HG03196 (cell line): ENCODE measurements at regions not wholly inside any gene's neighbourhood (a gene's known extent, or its start where the extent isn't known, plus 50 kb on each side); places are given as distances from the start of the nearest gene placed in this dataset.

Experiments
- ATAC-seq: cut with Tn5 transposase; IDR thresholded peaks from one replicate; pipeline ENCODE4 v1.9.1; 2021; ENCODE audit not compliant: unreplicated experiment

GRCh38 chr5:98709681-98710080 lies 63.8 kb upstream of the RGMB start:
- no peak for ATAC-seq

GRCh38 chr5:98713027-98713426 lies 60.4 kb upstream of the RGMB start:
- no peak for ATAC-seq

- no peak for ATAC-seq
These were observed 59.6 kb upstream of the RGMB start for GRCh38 chr5:98713856-98714255.

DNA sequence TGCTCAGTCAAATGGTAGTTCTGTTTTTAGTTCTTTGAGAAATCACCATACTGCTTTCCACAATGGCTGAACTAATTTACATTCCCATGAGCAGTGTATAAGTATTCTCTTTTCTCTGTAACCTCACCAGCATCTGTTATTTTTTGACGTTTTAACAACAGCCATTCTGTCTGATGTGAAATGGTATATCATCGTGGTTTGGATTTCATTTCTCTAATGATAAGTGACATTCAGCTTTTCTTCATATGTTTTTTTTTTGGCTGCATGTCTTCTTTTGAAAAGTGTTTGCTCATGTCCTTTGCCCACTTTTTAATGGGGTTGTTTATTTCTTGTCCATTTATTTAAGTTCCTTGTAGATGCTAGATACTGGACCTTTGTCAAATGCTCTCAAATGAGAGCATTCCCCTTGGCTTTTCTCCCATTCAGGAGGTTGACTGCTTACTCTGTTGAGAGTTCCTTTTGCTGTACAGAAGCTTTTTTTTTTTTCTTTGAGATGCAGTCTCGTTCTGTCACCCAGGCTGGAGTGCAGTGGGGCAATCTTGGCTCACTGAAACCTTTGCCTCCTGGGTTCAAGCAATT lies 58.7 kb upstream of the RGMB start:
- ATAC-seq: no peak

DNA sequence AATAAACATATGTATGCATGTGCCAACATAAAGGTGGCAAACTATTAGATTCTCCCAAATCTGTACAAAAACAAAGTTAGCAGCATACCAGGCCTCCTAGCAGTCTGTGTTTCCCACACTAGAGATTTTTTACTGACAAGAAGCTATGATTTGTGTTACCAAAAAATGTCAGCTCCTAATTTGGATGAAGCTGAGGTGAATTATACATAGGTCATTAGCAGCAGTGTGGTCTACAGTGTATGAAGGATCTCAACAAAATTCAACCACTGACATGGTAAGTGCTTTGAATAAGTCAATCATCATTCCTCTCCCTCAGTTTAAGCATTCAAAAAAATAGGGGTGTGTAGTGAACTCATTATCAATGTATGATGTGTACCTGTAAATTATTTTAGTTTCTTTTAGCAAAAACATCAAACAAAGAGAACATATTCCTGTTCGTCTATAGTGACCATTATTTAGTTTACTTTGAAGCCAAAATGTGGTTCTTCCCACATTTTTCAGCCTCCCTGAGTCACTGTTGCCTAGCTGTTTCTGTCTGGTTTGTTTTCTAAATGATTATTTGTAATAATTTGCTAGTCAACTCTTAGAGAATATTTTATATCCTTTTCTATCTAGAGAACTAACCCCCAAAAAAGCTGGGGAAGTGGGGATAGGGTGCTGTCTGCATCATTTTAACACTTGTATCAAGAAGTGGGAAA lies 52.1 kb upstream of the RGMB start:
- no peak for ATAC-seq

GRCh38 chr5:98722188-98722587 lies 51.3 kb upstream of the RGMB start:
- no peak for ATAC-seq

DNA sequence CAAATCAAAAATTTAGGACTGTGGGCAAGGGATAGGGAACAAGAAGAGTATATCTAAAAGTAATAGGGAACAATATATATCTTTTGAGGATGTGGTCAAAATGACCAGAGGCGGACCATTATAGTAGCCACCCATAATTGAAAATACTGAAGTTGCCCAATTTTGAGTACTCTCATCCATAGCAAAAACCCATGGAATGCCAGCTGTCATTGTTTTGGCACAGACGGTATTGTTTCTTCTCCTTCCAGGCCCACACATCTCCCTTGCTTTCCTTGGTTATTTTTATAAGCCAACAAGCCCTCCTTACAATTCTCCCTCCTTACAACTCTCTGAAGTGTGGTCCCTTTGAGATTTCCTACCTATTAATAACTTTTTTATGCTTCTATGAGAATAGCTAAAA lies 50.4 kb upstream of the RGMB start:
- ATAC-seq: no peak
